ENCODE measurements at regions not wholly inside any gene's neighbourhood (a gene's known extent, or its start where the extent isn't known, plus 50 kb on each side); places are given as distances from the start of the nearest gene placed in this dataset.

DNA sequence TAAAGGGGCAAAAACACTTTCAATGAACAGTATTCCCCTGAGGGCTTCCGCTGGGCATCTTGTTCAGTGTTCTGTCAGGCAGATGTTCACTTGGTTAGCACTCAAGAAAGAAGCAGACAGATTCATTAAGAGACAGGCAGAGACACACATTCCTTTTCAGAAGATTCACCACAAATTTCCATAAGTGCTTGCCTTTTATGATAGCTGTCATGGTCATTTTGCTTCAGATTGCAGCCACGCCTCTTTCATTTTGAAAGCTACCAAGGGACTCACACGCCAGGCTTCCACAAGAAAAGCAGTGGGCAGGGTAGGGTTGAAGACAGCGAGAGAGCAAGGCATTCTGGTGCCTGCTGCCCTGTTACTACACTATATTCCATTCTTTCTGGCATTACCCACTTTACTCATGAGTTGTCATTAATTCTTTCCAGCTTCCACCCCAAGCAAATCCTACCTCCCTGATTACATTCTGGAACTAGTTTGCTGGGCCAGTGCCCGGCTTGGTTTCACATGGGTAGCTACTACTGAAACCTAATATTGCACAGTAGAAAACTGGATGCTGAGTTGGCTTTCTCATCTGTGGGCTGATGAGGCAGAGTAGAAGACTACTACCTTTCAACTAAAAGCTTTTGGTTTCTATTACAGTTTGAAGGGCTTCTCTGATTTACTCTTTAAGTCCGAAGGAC is 91.2 kb upstream of the COL24A1 start:
- TF ChIP-seq POLR2A (IDR thresholded peaks at IDR 0.05; ENCODE audit: low read depth, low read length): no peak
- DNase-seq (ENCODE audit: insufficient read length, low spot score) (no peak), FAIRE-seq (no peak)

- FAIRE-seq (no peak), DNase-seq (ENCODE audit: insufficient read length, low spot score) (no peak)
Observed at GRCh38 chr1:86245566-86246190, 89.1 kb upstream of the COL24A1 start.

GRCh38 chr1:86239894-86240293 is 83.3 kb upstream of the COL24A1 start:
- FAIRE-seq (no peak), DNase-seq (ENCODE audit: insufficient read length, low spot score) (no peak)
- TF ChIP-seq POLR2A (IDR thresholded peaks at IDR 0.05; ENCODE audit: low read depth, low read length): no peak

More at GRCh38 chr1:86245566-86246190, 89.1 kb upstream of the COL24A1 start:
- no peak for TF ChIP-seq POLR2A (IDR thresholded peaks at IDR 0.05; ENCODE audit: low read depth, low read length)

DNA sequence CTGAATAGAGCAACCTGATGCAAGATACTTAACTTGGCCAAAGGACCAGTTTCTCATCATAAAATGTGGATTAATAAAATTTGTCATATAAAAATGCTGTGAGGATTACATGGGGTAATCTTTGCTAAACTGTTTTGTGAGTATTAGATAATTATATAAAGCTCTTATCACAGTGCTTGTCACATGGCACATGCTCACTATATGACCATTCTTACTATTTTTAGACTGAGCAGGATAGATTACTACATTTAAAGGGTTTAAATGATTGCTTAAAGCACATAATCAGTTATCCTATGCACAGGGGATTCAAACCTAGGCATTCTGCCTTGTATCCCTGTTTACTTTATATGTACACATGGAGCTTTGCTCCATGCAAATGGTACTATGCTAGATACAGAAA is 82.9 kb upstream of the COL24A1 start:
- FAIRE-seq: no peak
- TF ChIP-seq POLR2A (IDR thresholded peaks at IDR 0.05; ENCODE audit: low read depth, low read length): no peak
- no peak for DNase-seq (ENCODE audit: insufficient read length, low spot score)

GRCh38 chr1:86238226-86238625 is 81.7 kb upstream of the COL24A1 start:
- DNase-seq (ENCODE audit: insufficient read length, low spot score) (no peak), FAIRE-seq (no peak)
- no peak for TF ChIP-seq POLR2A (IDR thresholded peaks at IDR 0.05; ENCODE audit: low read depth, low read length)

DNA sequence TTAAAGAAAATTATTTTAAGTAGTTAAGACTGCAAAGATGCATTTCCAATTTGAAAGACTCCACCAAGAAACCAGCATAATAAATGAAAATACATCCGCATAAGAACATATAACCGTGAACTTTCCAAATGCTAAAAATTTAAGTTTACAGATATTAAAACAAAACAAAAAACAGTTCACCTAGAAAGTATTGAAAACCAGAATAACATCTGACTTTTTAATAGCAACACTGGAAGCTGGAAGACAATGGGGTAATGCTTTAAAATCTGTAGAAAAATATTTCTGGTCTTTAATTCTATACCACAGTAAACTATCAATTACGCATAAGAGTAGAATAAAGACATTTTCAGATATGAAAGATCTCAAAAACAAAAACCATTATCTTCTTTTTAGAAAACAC is 79.3 kb upstream of the COL24A1 start:
- FAIRE-seq (no peak), DNase-seq (ENCODE audit: insufficient read length, low spot score) (no peak)
- TF ChIP-seq POLR2A (IDR thresholded peaks at IDR 0.05; ENCODE audit: low read depth, low read length): no peak

GRCh38 chr1:86233403-86233802 is 76.8 kb upstream of the COL24A1 start:
- no peak for TF ChIP-seq POLR2A (IDR thresholded peaks at IDR 0.05; ENCODE audit: low read depth, low read length)
- DNase-seq (ENCODE audit: insufficient read length, low spot score) (no peak), FAIRE-seq (no peak)

DNA sequence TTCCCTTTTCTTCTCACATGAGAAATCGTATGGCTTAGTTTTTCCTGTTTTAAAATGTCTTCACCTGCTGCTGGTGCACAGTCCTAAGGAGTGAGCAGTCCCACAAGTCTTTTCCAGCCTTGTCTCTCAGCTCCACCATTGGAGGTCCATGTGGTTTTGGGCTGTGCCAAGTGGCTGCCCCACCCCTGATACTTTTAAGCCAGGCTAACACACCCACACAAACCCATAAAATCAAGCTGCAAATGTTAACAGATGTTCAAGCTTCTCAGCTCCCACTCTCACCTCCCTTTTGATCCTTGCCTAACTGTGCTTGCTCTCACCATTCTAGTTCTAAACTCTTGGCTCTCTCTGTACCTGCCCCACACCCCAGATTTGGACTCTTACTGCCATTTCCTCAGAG is 74.5 kb upstream of the COL24A1 start:
- DNase-seq (ENCODE audit: insufficient read length, low spot score) (no peak), FAIRE-seq (no peak)
- no peak for TF ChIP-seq POLR2A (IDR thresholded peaks at IDR 0.05; ENCODE audit: low read depth, low read length)

- DNase-seq (ENCODE audit: insufficient read length, low spot score): no peak
- no peak for TF ChIP-seq POLR2A (IDR thresholded peaks at IDR 0.05; ENCODE audit: low read depth, low read length)
- no peak for FAIRE-seq
Observed at GRCh38 chr1:86229405-86229975, 72.9 kb upstream of the COL24A1 start.

DNA sequence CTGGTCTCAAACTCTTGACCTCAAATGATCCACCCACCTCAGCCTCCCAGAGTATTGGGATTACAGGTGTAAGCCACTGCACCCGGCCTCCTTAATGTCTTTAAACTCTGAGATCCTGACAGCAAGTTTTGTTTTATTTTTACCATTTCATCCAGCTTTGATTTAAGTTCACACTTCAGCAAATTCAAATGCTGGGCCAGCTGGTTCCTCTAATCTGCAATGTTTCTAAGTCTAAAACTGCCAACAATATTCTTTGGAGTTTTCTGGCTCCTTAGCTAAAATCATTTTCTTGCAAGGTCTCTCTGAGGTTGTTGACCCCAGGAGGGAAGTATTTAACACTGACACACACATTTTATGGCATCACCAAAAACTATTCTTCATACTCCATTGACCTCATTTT is 72.0 kb upstream of the COL24A1 start:
- DNase-seq (ENCODE audit: insufficient read length, low spot score) (no peak), FAIRE-seq (no peak)
- no peak for TF ChIP-seq POLR2A (IDR thresholded peaks at IDR 0.05; ENCODE audit: low read depth, low read length)

GRCh38 chr1:86227026-86227425 is 70.5 kb upstream of the COL24A1 start:
- DNase-seq (ENCODE audit: insufficient read length, low spot score) (no peak), FAIRE-seq (no peak)
- no peak for TF ChIP-seq POLR2A (IDR thresholded peaks at IDR 0.05; ENCODE audit: low read depth, low read length)

DNA sequence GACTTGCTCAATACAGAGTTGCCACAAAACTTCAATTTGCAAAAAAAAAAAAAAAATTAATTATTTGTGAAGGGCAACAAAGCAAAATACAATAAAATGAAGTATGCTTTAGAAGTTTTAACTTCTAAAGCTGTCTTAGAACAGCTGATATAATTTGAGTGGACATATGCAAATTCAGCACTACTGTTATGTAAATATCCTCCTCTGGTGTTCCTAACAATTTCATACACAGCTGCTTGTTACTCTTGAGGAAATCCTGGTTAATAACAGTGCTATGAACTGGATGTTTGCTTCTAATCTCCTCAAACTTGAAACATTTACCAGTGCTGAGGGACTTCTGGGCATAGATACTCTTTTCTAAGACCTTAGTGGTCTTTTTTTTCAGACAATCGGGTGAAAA is 69.6 kb upstream of the COL24A1 start:
- no peak for FAIRE-seq
- DNase-seq (ENCODE audit: insufficient read length, low spot score): no peak
- TF ChIP-seq POLR2A (IDR thresholded peaks at IDR 0.05; ENCODE audit: low read depth, low read length): no peak

DNA sequence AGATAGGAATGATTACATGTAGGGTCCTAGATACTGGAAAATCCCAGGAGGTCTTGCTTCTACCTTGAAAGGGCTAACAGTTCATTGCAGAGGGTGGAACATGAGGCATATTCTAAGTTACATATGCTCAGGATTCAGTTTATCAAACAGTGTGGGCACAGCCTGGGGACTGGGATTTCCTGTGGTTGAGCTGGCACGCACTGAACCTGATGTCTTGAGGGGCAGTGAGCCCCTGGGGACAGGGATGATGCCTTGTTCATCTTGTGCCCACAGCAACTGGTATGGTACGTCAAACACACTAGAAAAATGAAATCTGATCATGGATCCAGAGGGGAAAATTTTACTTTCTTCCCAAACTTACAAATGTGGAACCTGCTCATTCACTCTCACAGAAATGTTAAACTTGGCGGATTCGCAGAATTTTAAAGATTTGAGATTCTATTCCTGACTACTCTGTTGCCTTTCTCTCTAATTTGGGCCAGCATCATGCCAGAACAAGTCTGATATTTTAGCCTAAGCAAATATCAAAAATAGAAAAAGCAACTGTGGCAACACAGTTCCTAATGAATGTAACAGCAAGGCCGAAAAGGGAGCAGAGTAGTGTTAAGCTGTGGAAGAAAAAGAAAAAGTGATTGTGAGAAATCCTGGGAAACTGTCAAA is 68.2 kb upstream of the COL24A1 start:
- DNase-seq (ENCODE audit: insufficient read length, low spot score): no peak
- TF ChIP-seq POLR2A (IDR thresholded peaks at IDR 0.05; ENCODE audit: low read depth, low read length): no peak
- no peak for FAIRE-seq

- DNase-seq (ENCODE audit: insufficient read length, low spot score) (no peak), FAIRE-seq (no peak)
- no peak for TF ChIP-seq POLR2A (IDR thresholded peaks at IDR 0.05; ENCODE audit: low read depth, low read length)
Observed at GRCh38 chr1:86218859-86219258, 62.3 kb upstream of the COL24A1 start.

All from H54 (cell line).